ENCODE measurements at regions not wholly inside any gene's neighbourhood (a gene's known extent, or its start where the extent isn't known, plus 50 kb on each side); places are given as distances from the start of the nearest gene placed in this dataset.

DNA sequence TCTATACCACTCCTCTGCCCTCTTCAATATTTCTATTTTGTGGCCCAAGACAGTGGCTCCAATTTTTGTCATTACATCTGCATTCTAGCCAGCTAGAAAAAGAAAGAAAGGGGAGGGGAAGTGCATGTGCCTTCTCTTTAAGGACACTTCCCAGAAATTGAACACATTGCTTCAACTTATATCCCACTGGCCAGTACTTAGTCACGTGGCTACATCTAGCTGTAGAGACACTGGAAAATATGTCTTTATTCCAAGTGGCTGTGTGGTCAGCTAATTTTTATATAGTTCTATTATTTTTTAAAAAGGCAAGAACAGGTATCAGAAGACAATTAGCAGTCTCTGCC, 200.4 kb downstream of the SNX19 start:
- TF ChIP-seq CTCF (IDR thresholded peaks at IDR 0.05 in 8 of 11, conservative IDR thresholded peaks at IDR 0.05 in 3 of 11) (no peak), POLR2A (IDR thresholded peaks at IDR 0.05) (no peak), POLR2AphosphoS5 (IDR thresholded peaks at IDR 0.05) (no peak)

Measured in spleen (tissue), 7 donors.